ENCODE measurements at regions not wholly inside any gene's neighbourhood (a gene's known extent, or its start where the extent isn't known, plus 50 kb on each side); places are given as distances from the start of the nearest gene placed in this dataset.

DNA sequence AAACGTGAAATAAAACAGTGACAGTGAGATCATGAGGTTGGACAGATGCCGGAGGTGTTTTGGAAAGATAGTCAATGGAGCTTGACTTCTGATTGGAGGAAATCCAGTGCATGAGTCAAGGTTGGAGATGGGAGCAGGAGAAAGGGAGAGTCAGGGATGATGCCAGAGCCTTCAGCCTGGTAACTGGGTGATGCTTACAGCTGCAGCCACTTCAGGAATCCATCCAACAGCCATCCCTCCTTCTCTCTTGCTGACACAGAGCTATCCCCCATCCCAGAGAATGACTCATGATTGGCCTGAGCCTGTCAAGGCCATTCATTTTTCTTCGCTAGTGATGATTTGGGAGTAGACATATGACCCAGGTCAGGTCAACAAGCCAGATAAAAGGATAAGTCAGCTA, 112.8 kb downstream of the SAMD5 start:
- DNase-seq: no peak

DNA sequence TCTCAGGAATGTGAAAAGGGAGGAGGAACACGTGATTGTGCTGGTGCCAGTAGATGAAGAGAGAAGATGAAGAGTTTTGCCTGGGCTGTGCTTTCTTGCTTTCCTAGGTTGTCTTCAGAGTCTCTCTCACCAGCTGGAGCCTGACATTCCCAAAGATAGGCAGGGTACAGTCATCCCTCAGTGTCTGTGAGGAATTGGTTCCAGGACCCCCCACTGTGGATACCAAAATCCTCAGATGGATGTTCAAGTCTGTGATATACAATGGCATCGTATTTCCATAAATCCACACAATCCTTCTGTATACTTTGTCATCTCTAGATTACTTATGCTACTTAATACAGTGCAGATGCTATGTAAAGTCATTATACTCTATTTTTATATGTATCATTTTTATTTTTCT, 113.5 kb downstream of the SAMD5 start:
- DNase-seq: no peak

DNA sequence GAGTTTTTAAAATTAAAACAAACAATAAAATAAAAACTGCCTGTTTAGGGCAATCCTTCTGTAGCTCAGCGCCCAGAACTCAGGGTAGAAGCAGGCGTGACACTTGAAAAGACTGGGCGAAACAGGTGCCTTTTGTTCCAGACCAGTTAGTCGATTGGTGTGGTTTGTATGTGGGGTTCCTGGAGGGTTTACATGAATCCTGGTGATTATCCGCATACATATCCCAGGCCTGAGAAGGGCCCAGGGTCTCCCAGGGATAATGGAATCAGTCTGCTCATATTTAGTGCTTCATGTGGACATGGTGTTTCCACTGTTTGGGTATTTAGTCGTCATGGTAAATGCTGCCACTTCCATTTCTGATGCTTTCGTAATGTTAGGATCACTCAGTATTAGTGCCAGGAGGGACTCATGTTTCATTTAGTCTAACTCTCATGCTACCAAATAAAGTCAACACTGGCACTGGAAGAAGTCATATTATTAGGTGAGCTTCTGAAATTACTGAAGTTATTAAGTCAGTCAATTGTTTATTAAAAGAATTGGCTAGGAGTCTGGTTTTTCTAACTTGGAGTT, 116.5 kb downstream of the SAMD5 start:
- no peak for DNase-seq

DNA sequence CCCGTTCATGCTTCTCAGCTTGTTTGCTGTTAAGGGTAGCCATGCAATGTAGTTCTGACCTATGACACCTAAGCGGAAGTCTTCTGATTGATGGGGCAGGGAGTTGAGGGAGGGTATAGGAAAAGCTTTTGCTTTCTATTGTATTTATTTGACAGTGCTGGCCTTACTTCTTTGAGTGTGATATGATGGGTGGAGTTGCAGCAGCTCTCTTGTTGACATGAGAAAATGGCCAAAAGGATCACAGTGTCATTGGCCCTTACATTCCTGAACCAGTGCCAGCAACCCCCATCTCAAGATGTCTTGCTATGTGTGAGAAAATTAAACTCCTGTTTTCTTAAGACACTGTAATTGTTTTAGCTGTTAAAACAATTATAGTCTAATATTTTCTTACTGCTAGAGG, 117.5 kb downstream of the SAMD5 start:
- DNase-seq: no peak

- no peak for DNase-seq
Measured at GRCh38 chr6:147627411-147627810, 118.9 kb downstream of the SAMD5 start.

DNA sequence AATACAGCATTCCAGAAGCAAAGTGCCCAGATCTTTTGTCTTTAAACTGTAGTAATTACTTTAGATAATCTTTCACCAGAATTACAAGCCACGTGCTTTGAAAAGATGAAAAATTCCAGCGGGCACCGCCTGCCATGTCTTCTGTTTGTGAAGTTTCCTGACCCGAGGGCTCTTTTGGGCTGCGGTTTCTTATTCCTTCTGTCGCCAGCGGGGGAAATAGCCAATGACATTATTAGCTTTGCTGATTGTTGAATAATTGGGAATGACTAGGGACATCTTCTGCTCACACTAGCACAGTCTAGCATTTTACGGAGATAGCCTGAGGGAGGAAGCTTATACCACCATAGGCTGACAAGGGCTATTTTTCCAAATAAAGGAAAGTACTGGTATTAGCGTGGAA, 124.7 kb downstream of the SAMD5 start:
- no peak for DNase-seq

DNA sequence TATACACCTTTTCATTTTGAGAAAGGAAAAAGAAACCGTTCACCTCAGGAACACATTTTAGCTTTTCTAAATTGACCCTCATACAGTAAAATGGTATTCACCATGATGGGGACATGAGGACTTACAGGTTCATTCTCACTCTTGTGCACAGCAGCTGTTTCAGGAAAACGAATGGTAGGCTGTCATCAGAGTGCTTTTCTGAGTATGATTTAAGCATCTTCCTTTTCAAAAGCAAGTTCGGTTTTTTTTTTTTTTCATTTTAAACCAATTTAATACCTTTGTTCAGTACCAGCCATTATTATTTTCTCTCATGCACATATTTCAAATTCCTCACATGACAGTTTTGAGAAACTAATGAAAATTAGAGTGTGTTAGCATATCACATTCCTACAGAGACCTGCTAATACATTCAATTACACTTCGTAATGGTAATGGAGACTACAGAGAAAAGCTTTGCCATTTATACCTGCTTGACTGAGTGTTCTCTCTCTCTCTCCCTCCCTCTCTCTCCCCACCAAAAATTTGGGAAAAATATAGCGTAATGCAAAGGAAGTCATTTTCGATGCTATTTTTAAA, 129.2 kb downstream of the SAMD5 start:
- DNase-seq: no peak

GRCh38 chr6:147639279-147639678, 130.8 kb downstream of the SAMD5 start:
- DNase-seq: no peak

GRCh38 chr6:147640606-147641005, 132.1 kb downstream of the SAMD5 start:
- no peak for DNase-seq

GRCh38 chr6:147641511-147641910, 133.0 kb downstream of the SAMD5 start:
- DNase-seq: no peak

DNA sequence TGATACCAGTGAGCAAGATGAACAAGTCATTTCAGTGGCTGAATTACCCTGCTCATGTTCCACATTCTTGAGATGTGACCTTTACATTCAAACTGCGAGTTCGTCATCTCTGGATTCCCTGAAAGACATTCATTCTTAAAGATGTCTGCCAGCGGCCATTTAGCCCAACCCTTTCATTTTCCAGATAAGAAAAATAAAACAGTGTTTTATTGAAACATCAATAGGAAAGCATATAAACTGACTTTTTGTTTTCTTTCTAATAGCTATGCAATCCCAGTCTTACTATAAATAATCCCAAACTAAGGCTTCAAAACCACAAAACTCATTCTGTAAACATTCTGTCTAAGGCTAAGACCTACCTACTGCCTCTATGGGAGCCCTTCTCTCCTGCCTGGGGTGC, 134.0 kb downstream of the SAMD5 start:
- DNase-seq: no peak

- DNase-seq: no peak
Measured at GRCh38 chr6:147643341-147644200, 135.1 kb downstream of the SAMD5 start.

GRCh38 chr6:147648916-147649315, 140.4 kb downstream of the SAMD5 start:
- DNase-seq: no peak

- no peak for DNase-seq
Measured at GRCh38 chr6:147651249-147652063, 143.0 kb downstream of the SAMD5 start.

- DNase-seq: no peak
Measured at GRCh38 chr6:147653631-147654030, 145.1 kb downstream of the SAMD5 start.

DNA sequence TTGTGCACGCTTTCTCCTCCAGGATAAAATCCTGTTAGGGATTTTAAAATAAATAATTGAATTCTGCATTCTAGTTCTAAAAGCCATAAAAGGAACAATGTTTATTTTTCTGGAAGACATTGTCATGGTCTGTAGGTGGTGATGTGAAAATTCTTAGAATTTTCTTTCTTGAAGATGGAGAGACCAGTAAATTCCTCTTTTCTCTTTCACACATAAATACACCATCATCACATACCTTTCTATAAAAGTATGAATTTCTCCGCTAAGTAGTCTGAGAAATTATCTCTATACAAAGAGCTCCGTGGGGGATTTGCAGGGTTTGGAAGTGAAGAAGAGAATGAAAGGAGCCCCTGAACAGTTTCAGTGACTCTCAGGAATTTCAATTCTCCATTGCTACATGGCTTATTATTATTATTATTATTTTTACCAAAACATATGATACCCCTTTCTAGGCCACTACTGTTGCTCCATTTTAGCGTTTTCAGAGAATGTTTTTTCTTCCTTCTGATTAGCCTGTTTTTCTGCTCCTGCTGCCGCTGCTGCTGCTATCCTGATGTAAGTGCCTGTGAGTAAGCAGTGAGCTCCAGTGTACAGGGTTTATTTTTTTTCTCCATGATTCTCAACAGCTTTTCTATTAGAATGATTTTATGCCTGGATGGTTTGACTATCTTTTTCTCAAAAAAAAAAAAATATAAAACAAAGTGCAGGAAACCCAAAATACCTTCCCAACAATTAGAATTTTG, 145.8 kb downstream of the SAMD5 start:
- DNase-seq: no peak

GRCh38 chr6:147660334-147661311, 152.1 kb downstream of the SAMD5 start:
- no peak for DNase-seq

DNA sequence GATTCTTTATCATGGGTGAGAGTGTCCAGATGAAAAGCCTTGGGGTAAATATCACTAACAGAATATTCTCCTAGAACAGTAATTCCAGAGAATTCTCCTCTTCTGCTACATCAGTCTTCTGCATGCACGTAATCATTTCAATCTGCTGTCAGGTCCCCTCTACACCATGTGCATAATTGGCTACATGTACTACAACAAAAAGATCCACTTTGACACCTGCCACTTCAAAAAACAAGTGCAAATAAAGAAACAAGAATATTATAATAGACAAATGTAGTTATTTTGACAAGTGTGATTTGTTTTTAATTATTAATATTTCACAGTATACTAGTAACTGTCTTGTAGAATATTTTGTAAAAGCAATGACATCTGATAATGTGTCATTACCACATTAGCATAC, 154.2 kb downstream of the SAMD5 start:
- DNase-seq: no peak

DNA sequence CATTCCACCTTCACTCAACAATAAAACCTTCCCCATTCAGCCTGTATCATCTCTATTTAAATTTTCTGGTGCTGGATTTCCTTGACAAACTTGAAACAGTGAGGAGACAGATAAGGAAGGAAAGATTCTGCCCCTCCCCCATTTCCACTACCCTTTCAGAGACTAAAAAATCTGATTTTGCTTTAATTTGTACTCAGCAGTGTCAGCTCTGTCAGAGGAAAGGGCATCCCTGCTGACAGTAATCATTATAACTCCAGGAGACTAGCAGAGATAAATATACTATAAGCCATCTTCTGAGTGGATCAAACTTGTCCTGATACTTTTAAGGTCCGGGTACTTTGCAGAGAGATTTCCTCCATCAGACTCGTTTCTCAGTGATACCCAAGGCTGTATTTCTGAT, 155.6 kb downstream of the SAMD5 start:
- no peak for DNase-seq

DNA sequence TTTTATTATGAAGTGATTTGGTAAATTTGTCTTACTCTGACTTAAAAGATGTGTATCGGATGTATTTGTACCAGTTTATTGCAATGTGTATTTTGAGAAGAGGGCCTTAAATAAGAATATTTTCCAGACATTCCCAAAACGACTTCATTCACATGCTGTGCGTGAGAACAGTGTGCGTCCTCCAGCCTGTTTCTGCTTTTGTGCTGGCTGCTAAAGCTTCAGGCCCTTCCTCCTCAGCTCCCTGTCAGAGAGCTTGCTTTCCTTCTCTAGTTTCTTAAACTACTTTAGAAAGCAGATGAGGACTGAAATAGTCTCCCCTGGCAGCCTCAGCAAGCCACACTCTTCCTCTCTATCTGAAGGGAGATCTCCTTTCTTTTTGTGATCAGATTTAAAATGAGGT, 157.8 kb downstream of the SAMD5 start:
- DNase-seq: no peak

- DNase-seq: no peak
Measured at GRCh38 chr6:147667082-147667481, 158.6 kb downstream of the SAMD5 start.

GRCh38 chr6:147674099-147674498, 165.6 kb downstream of the SAMD5 start:
- DNase-seq: no peak
